Endothelial cell of umbilical vein (primary cell): ENCODE measurements at regions not wholly inside any gene's neighbourhood (a gene's known extent, or its start where the extent isn't known, plus 50 kb on each side); places are given as distances from the start of the nearest gene placed in this dataset.

Experiments used
- BruUV-seq: library from RNA; stranded (reverse); fragments of 400-500 nt; replicated peaks from 2 replicates; lab custom pipeline; 2021; lab: Mats Ljungman, UMichigan
- CTCF ChIA-PET: fragments of 300-600, 350-600 bp; sonication (Branson Sonifier 250); formaldehyde crosslinking; loops from one replicate; lab custom pipeline; 2021; ENCODE audit warnings: antibody characterized with exemption, inconsistent platforms; lab: Charles Lee
- POLR2A ChIA-PET: fragments of 300-600, 350-600 bp; sonication (Branson Sonifier 250); formaldehyde crosslinking; loops from one replicate; lab custom pipeline; 2021; ENCODE audit warnings: antibody characterized with exemption, inconsistent platforms; lab: Charles Lee
- DNase-seq: peaks from one replicate; pipeline ENCODE4 v3.0.0-alpha.2; 2011; ENCODE audit warnings: low read depth, low spot score
- FAIRE-seq: peaks from 2 replicates; lab custom pipeline; 2011; peaks lifted over from hg19 to GRCh38; lab: Jason Lieb, UNC
- H2AFZ ChIP-seq: 2 replicates; pipeline ENCODE4 v1.6.0; 2012; ENCODE audit warnings: low read depth, low read length, control low read depth, inconsistent platforms
- H3K27ac ChIP-seq: 2 replicates; pipeline ENCODE4 v1.5.1; 2011; ENCODE audit warnings: low read depth, mild to moderate bottlenecking, control low read depth, low read length, moderate library complexity; ENCODE audit not compliant: insufficient read depth
- H3K27me3 ChIP-seq, 2 experiments: 2 replicates each; pipeline versions ENCODE4 v1.6.0 to v1.6.1; 2011; ENCODE audit warnings: low read length in 2 of 2, mixed read lengths in 1 of 2; ENCODE audit not compliant: control insufficient read depth in 2 of 2, insufficient read depth in 2 of 2
- H3K36me3 ChIP-seq, 2 experiments: 2 replicates in 1 of 2; 3 replicates in 1 of 2; pipeline ENCODE4 v1.5.1; 2011; ENCODE audit warnings: low read length in 2 of 2, mild to moderate bottlenecking in 1 of 2, moderate library complexity in 1 of 2; ENCODE audit not compliant: control insufficient read depth in 2 of 2, insufficient read depth in 2 of 2; ENCODE audit errors: extremely low read depth in 1 of 2
- H3K4me1 ChIP-seq: 3 replicates; pipeline ENCODE4 v1.5.1; 2011; ENCODE audit warnings: mild to moderate bottlenecking, low read length; ENCODE audit not compliant: control insufficient read depth, insufficient read depth; ENCODE audit errors: extremely low read depth
- H3K4me2 ChIP-seq: 2 replicates; pipeline ENCODE4 v1.6.1; 2011; ENCODE audit warnings: low read length, control low read depth, mixed read lengths; ENCODE audit not compliant: insufficient read depth
- H3K4me3 ChIP-seq, 3 experiments: fragments of 200-600 bp in 1 of 3; sonication (generic), shearing (Covaris generic) in 1 of 3; replicated peaks in 1 of 3; 2 replicates each; pipeline ENCODE4 v1.5.1; 2011 to 2016; ENCODE audit warnings: control low read depth in 3 of 3, low read length in 3 of 3, mild to moderate bottlenecking in 2 of 3, inconsistent platforms in 1 of 3, low read depth in 1 of 3, moderate library complexity in 1 of 3; ENCODE audit not compliant: insufficient read depth in 1 of 3
- H3K79me2 ChIP-seq: 2 replicates; pipeline ENCODE4 v1.6.0; 2012; ENCODE audit warnings: low read length, inconsistent platforms; ENCODE audit not compliant: control insufficient read depth, insufficient read depth
- H3K9ac ChIP-seq: replicated peaks from 2 replicates; pipeline ENCODE3; 2011; ENCODE audit warnings: low read length, control low read depth; ENCODE audit not compliant: insufficient read depth; ENCODE audit errors: extremely low read depth
- H3K9me1 ChIP-seq: replicated peaks from 3 replicates; pipeline ENCODE4 v1.6.0; 2011; ENCODE audit warnings: mild to moderate bottlenecking, low read length; ENCODE audit not compliant: control insufficient read depth, insufficient read depth; ENCODE audit errors: extremely low read depth
- H3K9me3 ChIP-seq: replicated peaks from 2 replicates; pipeline ENCODE4 v1.5.1; 2012; ENCODE audit warnings: low read length, inconsistent platforms; ENCODE audit not compliant: control insufficient read depth, insufficient read depth
- H4K20me1 ChIP-seq: replicated peaks from 2 replicates; pipeline ENCODE3; 2011; ENCODE audit warnings: mild to moderate bottlenecking, low read length; ENCODE audit not compliant: control insufficient read depth, insufficient read depth; ENCODE audit errors: extremely low read depth
- EZH2 ChIP-seq: IDR thresholded peaks from 2 replicates; pipeline ENCODE4 v1.6.1; 2012; ENCODE audit warnings: borderline replicate concordance, low read depth, mild to moderate bottlenecking, moderate library complexity, low read length, inconsistent platforms; ENCODE audit not compliant: severe bottlenecking
- FOS ChIP-seq: IDR thresholded peaks from 2 replicates; pipeline ENCODE4 v1.6.1; 2011; ENCODE audit warnings: mild to moderate bottlenecking, low read length, moderate library complexity, borderline replicate concordance; ENCODE audit not compliant: insufficient read depth
- GATA2 ChIP-seq: IDR thresholded peaks from 2 replicates; pipeline ENCODE4 v1.7.0; 2011; ENCODE audit warnings: low read depth, mild to moderate bottlenecking, moderate library complexity, mixed read lengths, low read length; ENCODE audit not compliant: insufficient read length, insufficient read depth
- JUN ChIP-seq: IDR thresholded peaks from 2 replicates; pipeline ENCODE4 v1.6.1; 2011; ENCODE audit warnings: borderline replicate concordance, low read depth; ENCODE audit not compliant: insufficient read length, insufficient read depth
- MYC ChIP-seq: IDR thresholded peaks from one replicate; pipeline ENCODE4 v1.6.1; 2011; ENCODE audit warnings: mild to moderate bottlenecking, low read depth, low read length
- POLR2A ChIP-seq: IDR thresholded peaks from 2 replicates; pipeline ENCODE4 v1.6.1; 2012; ENCODE audit warnings: low read depth, mild to moderate bottlenecking, control low read depth, low read length
- POLR2AphosphoS5 ChIP-seq: IDR thresholded peaks from 2 replicates; pipeline ENCODE4 v1.6.1; 2012; ENCODE audit warnings: low read depth, mild to moderate bottlenecking, control low read depth, low read length, moderate library complexity; ENCODE audit not compliant: insufficient read depth
- dilution Hi-C: fragments of 300-500 bp; cut with MboI; formaldehyde crosslinking; loops from one replicate; pipeline ENCODE4 v1.15.0; 2019; ENCODE audit warnings: low sequenced_read_pairs; ENCODE audit not compliant: extremely low pct_ligation_motif_present
- intact Hi-C: fragments of 100-400 bp; cut with micrococcal nuclease; formaldehyde crosslinking; loops from one replicate; pipeline ENCODE4 v1.10.0; 2022
- TF ChIP-seq, protein P1 (sequence below), 2 donors: IDR thresholded peaks; 1 replicate in 1 of 2; 2 replicates in 1 of 2; pipeline ENCODE4 v1.5.1; 2011; ENCODE audit warnings: low read length in 2 of 2, mild to moderate bottlenecking in 2 of 2, moderate library complexity in 2 of 2, control low read depth in 1 of 2, inconsistent platforms in 1 of 2, low read depth in 1 of 2; ENCODE audit not compliant: insufficient read depth in 1 of 2; ENCODE audit errors: extremely low read depth in 1 of 2
- TF ChIP-seq, protein P2 (sequence below): IDR thresholded peaks from 2 replicates; pipeline ENCODE4 v1.6.1; 2011; ENCODE audit not compliant: insufficient read depth, insufficient read length

DNA sequence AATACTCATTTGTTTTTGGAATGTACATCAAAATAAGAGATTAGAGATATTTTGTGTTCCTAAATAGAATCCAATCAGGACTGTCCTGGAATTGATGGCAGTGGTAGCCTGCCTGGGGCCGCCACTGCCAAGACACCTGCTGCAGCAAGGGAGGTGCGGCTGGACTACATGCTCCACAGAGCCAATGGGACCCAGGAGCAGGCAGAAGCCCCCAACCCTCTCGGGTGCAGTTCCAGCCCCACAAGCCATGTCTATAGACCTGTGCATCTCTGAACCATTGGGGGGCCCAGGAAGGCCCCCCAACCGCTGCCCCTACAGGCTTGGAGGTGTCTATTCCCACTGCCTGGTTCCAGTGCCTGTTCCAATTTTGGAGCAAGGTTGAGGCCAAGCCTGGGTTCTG lies 1524.3 kb downstream of the PCDH18 start:
- dilution Hi-C loops, result no loop called here
- BruUV-seq, result no TSS peak

DNA sequence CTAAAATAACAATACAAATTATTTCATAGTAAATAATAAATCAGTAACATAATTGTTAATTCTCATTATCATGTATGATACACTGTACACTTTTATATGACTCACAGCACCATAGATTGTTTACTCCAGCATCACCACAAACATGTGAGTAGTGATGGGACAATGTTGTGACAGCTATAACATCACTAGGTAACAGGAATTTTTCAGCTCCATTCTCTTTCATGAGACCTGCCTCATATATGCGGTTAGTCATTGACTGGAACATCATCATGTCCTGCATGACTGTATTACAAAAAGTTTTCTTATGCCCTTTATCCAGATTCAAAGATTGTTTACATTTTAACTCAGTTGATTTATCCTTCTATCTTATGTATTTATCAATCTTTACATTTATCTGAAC lies 1530.0 kb downstream of the PCDH18 start:
- DNase-seq (no peak), FAIRE-seq (no peak)
- ChIA-PET POLR2A (no interaction called here), CTCF (interaction anchor here (1.3 kb wide), 1 partner anchor 862 kb away, joined by 3 read pairs; no protein-coding TSS in a partner anchor)
- dilution Hi-C loops, result no loop called here
- Histone ChIP-seq H3K4me3 (no peak overlapping the region), H3K9ac (no peak overlapping the region), H3K36me3 (no peaks in the 10 kb centered on the region), H3K4me1 (no peaks in the 10 kb centered on the region), H4K20me1 (no peaks in the 10 kb centered on the region), H3K79me2 (no peaks in the 10 kb centered on the region), H3K9me1 (no peaks in the 10 kb centered on the region), H3K9me3 (no peaks in the 10 kb centered on the region), H2AFZ (no peak overlapping the region), H3K4me2 (no peak overlapping the region), H3K27ac (no peak overlapping the region), H3K27me3 (no peaks in the 10 kb centered on the region)
- intact Hi-C loops, result no loop called here
- BruUV-seq, result no TSS peak
- TF ChIP-seq, protein P1, sequence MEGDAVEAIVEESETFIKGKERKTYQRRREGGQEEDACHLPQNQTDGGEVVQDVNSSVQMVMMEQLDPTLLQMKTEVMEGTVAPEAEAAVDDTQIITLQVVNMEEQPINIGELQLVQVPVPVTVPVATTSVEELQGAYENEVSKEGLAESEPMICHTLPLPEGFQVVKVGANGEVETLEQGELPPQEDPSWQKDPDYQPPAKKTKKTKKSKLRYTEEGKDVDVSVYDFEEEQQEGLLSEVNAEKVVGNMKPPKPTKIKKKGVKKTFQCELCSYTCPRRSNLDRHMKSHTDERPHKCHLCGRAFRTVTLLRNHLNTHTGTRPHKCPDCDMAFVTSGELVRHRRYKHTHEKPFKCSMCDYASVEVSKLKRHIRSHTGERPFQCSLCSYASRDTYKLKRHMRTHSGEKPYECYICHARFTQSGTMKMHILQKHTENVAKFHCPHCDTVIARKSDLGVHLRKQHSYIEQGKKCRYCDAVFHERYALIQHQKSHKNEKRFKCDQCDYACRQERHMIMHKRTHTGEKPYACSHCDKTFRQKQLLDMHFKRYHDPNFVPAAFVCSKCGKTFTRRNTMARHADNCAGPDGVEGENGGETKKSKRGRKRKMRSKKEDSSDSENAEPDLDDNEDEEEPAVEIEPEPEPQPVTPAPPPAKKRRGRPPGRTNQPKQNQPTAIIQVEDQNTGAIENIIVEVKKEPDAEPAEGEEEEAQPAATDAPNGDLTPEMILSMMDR (IDR thresholded peaks at IDR 0.05; ENCODE audit: extremely low read depth in 1 of 2, insufficient read depth in 1 of 2, low read depth in 1 of 2, low read length in 2 of 2), result no peak
- TF ChIP-seq FOS (no peak), JUN (no peak), GATA2 (no peak), POLR2AphosphoS5 (no peak), POLR2A (no peak), EZH2 (no peak), MYC (no peak)
- TF ChIP-seq, protein P2, sequence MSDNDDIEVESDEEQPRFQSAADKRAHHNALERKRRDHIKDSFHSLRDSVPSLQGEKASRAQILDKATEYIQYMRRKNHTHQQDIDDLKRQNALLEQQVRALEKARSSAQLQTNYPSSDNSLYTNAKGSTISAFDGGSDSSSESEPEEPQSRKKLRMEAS, result no peak

More for the DNA sequence above, 1524.3 kb downstream of the PCDH18 start:
- no peak overlapping the region for H2AFZ ChIP-seq
- no peaks in the 10 kb centered on the region for H4K20me1 ChIP-seq
- no peaks in the 10 kb centered on the region for H3K9me3 ChIP-seq
- intact Hi-C loops, result no loop called here
- no peaks in the 10 kb centered on the region for H3K36me3 ChIP-seq
- no peak overlapping the region for H3K4me2 ChIP-seq
- H3K9ac ChIP-seq, result no peak overlapping the region
- no peak overlapping the region for H3K27ac ChIP-seq
- DNase-seq, result no peak
- no peaks in the 10 kb centered on the region for H3K4me1 ChIP-seq
- no peaks in the 10 kb centered on the region for H3K79me2 ChIP-seq
- ChIA-PET POLR2A (no interaction called here), CTCF (no interaction called here)
- no peak for FAIRE-seq
- TF ChIP-seq POLR2A, result no peak
- TF ChIP-seq JUN, result no peak
- no peaks in the 10 kb centered on the region for H3K27me3 ChIP-seq
- H3K9me1 ChIP-seq, result no peaks in the 10 kb centered on the region
- no peak overlapping the region for H3K4me3 ChIP-seq
